Omental fat pad (tissue), 3 donors: ENCODE measurements at regions not wholly inside any gene's neighbourhood (a gene's known extent, or its start where the extent isn't known, plus 50 kb on each side); places are given as distances from the start of the nearest gene placed in this dataset.

Source experiments
- ATAC-seq: fragments of 150-250 bp; one replicate; pipeline ENCODE4 v1.9.1; 2016; ENCODE audit warnings: mild to moderate bottlenecking, moderate library complexity; ENCODE audit not compliant: low FRiP score
- DNase-seq: peaks from one replicate; pipeline ENCODE4 v3.0.0-alpha.2; 2019; ENCODE audit warnings: low spot score
- TF ChIP-seq, protein P1 (sequence below), 3 donors: fragments of 450-650 bp; IDR thresholded peaks; one replicate each; pipeline ENCODE4 v1.5.1; 2016 to 2017; ENCODE audit warnings: antibody characterized with exemption in 3 of 3, mild to moderate bottlenecking in 3 of 3, moderate library complexity in 2 of 3

DNA sequence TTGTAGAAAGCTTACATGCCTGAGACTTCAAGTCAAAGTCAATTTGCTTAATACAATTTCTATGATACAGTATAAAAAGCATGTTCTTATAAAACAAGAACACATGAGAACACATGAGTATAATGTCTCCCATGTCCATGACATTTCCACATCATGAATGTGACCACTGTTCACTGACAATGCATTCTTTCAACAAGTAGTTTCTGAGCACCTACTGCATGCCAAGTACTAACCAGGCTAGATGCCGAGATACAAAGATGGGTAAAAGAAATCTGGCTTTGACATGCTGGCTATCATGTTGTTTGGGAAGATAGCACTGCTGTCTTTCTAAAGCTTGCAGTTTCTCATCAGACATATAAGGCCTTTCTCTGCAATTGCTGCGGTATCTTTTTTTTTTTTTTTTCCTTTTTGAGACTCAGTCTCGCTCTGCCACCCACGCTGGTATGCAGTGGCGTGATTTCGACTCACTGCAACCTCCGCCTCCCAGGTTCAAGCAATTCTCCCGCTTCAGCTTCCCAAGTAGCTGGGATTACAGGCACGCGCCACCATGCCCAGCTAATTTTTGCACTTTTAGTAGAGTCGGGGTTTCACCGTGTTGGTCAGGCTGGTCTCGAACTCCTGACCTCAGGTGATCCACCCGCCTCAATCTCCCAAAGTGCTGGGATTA is 123.6 kb upstream of the DST start:
- ATAC-seq (no peak), DNase-seq (no peak)
- TF ChIP-seq, protein P1, sequence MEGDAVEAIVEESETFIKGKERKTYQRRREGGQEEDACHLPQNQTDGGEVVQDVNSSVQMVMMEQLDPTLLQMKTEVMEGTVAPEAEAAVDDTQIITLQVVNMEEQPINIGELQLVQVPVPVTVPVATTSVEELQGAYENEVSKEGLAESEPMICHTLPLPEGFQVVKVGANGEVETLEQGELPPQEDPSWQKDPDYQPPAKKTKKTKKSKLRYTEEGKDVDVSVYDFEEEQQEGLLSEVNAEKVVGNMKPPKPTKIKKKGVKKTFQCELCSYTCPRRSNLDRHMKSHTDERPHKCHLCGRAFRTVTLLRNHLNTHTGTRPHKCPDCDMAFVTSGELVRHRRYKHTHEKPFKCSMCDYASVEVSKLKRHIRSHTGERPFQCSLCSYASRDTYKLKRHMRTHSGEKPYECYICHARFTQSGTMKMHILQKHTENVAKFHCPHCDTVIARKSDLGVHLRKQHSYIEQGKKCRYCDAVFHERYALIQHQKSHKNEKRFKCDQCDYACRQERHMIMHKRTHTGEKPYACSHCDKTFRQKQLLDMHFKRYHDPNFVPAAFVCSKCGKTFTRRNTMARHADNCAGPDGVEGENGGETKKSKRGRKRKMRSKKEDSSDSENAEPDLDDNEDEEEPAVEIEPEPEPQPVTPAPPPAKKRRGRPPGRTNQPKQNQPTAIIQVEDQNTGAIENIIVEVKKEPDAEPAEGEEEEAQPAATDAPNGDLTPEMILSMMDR (IDR thresholded peaks at IDR 0.05): no peak

DNA sequence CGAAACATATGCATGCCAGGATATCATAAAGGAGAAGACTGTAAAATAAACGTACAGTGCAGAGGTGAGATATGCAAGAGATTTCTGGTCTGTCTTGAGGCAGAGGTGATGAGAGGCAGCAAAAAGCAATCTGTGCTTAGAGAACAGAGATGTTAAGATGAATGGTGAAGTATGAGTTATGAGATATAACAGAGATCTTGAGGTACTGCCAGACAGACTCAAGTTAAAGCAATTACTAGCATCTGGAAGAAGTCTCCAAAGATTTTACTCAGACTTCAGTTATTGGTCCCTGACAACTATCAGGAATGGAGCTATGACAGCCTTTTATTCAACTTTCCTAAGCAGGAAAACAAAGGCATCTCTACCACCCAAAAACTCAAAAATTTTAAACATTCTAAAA is 122.8 kb upstream of the DST start:
- ATAC-seq: no peak
- TF ChIP-seq, protein P1 (IDR thresholded peaks at IDR 0.05): no peak
- no peak for DNase-seq

DNA sequence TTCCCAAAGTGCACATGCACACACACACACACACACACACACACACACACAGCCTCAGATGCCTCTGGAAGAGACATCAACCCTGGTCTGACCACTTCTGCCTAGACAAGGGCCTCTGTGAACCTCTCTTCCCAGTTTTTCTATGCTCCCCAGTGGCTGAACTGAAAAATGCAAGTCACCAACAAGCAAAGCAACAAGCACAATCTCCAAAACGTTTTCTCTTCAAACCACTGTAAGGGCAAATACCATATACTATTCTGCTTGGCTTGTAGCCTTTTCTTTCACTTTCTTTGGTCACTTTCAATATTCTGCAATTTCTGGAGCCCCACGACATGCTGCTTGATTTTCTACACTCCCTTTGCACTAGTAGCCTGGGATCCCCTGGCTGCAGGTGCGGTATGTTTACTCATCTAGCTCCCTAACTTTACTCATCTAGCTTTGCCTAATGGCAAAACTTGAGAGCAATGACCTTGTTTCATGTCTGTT is 121.4 kb upstream of the DST start:
- TF ChIP-seq, protein P1 (IDR thresholded peaks at IDR 0.05): no peak
- no peak for DNase-seq
- no peak for ATAC-seq

DNA sequence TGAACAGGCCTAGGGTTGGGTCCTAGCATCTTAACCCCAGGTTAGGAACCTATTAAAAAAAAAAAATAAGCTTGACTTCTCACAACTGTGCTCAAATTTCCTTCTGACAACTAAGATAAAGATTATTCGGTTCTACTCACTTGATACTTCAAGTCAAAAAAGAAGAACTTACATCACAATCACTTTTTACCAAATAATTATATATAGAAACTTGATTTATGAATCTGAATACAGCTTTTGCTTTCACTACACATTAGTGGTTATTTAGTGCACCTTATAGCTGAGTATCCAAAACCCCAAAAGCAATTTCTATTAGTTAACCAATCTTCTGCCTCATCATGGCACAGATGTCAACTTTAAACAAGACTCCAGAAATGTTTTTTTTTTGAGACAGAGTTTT is 119.0 kb upstream of the DST start:
- ATAC-seq: no peak
- TF ChIP-seq, protein P1 (IDR thresholded peaks at IDR 0.05): no peak
- no peak for DNase-seq

DNA sequence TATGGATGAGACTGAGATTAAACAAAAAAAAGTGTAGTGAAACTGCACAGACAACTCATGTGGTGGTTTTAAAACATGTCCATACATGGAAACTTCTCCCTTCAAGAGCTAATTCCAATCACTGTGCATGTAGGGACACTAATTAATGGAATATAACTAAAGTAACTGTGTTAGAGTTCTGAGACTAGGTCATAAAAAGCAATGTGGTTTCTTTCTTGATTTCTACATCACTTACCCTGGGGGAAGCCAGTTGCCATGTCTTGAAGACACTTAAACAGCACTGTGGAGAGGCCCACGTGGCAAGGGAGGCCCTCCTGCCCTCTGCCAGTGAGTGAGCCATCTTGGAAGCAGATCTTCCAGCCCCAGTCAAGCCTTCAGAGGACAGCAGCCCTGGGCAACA is 118.2 kb upstream of the DST start:
- TF ChIP-seq, protein P1 (IDR thresholded peaks at IDR 0.05): no peak
- ATAC-seq (no peak), DNase-seq (no peak)

DNA sequence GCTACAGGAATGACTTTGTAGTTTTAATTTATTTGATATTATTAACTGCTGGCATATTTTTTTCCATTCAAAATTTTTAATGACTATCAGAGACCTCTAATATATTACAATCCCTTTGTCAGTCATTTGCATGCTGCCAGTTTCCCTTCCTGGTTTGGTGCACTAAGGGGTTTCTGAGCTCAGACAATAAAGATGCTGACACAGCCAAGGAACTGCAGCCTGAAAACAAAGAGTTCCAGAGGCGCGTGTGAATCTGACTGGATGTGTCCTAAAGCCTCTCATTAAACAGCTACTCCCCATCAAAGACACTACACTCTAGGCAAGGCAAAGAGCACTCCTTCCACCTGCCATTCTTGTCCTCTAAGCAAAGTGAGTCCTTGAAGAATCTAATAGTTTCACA is 116.8 kb upstream of the DST start:
- TF ChIP-seq, protein P1 (IDR thresholded peaks at IDR 0.05): no peak
- ATAC-seq: no peak
- DNase-seq: no peak

DNA sequence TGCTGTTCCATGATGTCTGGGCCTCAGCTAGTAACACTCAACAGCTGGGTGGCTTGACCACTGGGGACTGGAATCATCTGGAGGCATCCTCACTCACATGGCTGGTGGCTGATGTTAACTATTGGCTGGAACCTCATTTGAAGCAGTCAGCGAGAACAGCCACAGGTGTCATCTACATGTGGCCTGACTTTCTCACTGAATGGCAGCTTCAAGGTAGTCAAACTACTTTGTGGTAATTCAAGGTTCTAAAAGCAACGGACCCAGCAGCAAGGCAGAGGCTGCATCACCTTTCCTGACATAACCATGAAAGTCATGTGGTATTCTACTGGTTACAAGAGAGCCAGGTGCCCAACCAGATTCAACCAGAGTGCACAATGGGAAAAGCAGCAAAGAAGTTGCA is 115.9 kb upstream of the DST start:
- ATAC-seq (no peak), DNase-seq (no peak)
- TF ChIP-seq, protein P1 (IDR thresholded peaks at IDR 0.05): no peak
